ENCODE measurements at regions not wholly inside any gene's neighbourhood (a gene's known extent, or its start where the extent isn't known, plus 50 kb on each side); places are given as distances from the start of the nearest gene placed in this dataset.
"Not testable (repeated sequence)": the region's sequence is repeated elsewhere in the genome, so short reads cannot be mapped to it uniquely, and the experiment has no call there.

DNA sequence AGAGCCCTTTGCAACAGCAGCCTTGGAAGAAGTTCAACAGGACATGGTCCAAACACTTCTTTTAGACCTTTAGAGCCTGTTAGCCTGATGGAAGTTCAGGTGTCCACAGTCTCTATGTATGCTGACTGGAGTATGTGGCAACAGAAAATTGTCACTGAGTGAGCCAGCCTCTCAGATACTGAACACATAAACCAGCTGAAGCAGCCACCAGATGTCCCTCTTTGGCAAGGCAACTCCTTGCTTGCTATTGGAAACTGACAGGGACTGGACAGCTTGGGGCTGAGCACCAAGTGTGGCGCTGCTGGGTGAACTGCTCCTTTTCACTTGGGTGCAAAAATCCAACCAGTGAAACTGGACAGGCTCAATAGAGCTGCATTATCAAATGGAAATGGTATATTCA is 1344.9 kb downstream of the RPIA start:
- not testable (repeated sequence) for TF ChIP-seq POLR2AphosphoS5 (IDR thresholded peaks at IDR 0.05; ENCODE audit: borderline replicate concordance, low read depth, low read length); EZH2 (IDR thresholded peaks at IDR 0.05)

Measured in SK-N-MC (cell line).